ENCODE measurements at regions not wholly inside any gene's neighbourhood (a gene's known extent, or its start where the extent isn't known, plus 50 kb on each side); places are given as distances from the start of the nearest gene placed in this dataset.

DNA sequence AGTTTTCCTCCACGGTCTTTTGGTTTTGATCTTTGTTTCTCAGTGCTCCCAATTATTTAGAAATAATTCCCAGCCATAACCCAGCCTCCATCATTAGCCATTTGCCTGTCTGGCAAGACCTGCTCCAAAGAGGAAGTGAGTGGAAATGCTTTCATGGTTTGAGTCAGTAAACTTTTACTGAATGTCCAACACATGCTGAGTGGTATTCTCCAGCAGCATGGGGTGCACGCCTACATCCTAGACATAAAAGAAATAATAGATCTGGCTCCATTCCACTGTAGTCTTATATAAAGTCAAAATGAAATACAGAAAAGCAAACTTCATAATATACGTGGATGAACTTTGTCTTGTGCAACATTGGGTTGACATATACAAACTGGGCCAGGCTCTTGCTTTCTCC lies 757.2 kb downstream of the TLE1 start:
- TF ChIP-seq, protein P1, sequence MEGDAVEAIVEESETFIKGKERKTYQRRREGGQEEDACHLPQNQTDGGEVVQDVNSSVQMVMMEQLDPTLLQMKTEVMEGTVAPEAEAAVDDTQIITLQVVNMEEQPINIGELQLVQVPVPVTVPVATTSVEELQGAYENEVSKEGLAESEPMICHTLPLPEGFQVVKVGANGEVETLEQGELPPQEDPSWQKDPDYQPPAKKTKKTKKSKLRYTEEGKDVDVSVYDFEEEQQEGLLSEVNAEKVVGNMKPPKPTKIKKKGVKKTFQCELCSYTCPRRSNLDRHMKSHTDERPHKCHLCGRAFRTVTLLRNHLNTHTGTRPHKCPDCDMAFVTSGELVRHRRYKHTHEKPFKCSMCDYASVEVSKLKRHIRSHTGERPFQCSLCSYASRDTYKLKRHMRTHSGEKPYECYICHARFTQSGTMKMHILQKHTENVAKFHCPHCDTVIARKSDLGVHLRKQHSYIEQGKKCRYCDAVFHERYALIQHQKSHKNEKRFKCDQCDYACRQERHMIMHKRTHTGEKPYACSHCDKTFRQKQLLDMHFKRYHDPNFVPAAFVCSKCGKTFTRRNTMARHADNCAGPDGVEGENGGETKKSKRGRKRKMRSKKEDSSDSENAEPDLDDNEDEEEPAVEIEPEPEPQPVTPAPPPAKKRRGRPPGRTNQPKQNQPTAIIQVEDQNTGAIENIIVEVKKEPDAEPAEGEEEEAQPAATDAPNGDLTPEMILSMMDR (IDR thresholded peaks at IDR 0.05; ENCODE audit: low read depth, low read length, poor library complexity, severe bottlenecking): no peak
- no peak for TF ChIP-seq EZH2phosphoT487 (IDR thresholded peaks at IDR 0.05; ENCODE audit: borderline replicate concordance, low read length)
